KOPT-K1 (cell line): ENCODE measurements at regions not wholly inside any gene's neighbourhood (a gene's known extent, or its start where the extent isn't known, plus 50 kb on each side); places are given as distances from the start of the nearest gene placed in this dataset.
"Not testable (repeated sequence)": the region's sequence is repeated elsewhere in the genome, so short reads cannot be mapped to it uniquely, and the experiment has no call there.

ENCODE experiments used
- H3K27ac ChIP-seq: fragments of 200-600 bp; sonication (generic); 2 replicates; pipeline ENCODE4 v1.5.1; 2016; ENCODE audit warnings: antibody characterized with exemption, mild to moderate bottlenecking, low read depth, low read length; ENCODE audit not compliant: poor library complexity, severe bottlenecking
- H3K36me3 ChIP-seq: fragments of 200-600 bp; sonication (generic); 2 replicates; pipeline ENCODE4 v1.5.1; 2017; ENCODE audit warnings: antibody characterized with exemption, mild to moderate bottlenecking, low read length, moderate library complexity; ENCODE audit not compliant: insufficient read depth
- H3K9me3 ChIP-seq: fragments of 200-600 bp; sonication (generic); 2 replicates; pipeline ENCODE4 v1.5.1; 2017; ENCODE audit warnings: antibody characterized with exemption, low read length, mild to moderate bottlenecking; ENCODE audit not compliant: insufficient read depth, poor library complexity, severe bottlenecking

GRCh38 chr2:40020997-40021396, 241.9 kb upstream of the THUMPD2 start:
- H3K9me3 ChIP-seq, result peaks cover 55% of the 10 kb centered on the region
- no peak overlapping the region for H3K27ac ChIP-seq
- H3K36me3 ChIP-seq, result no peaks in the 10 kb centered on the region

GRCh38 chr2:40016151-40016885, 237.3 kb upstream of the THUMPD2 start:
- Histone ChIP-seq H3K9me3 (peaks cover 32% of the 10 kb centered on the region), H3K36me3 (no peaks in the 10 kb centered on the region), H3K27ac (no peak overlapping the region)

- H3K36me3 ChIP-seq, H3K9me3 ChIP-seq, H3K27ac ChIP-seq: not testable (repeated sequence)
Measured at GRCh38 chr2:40013962-40014361, 234.9 kb upstream of the THUMPD2 start.

- Histone ChIP-seq H3K9me3 (peaks cover 3% of the 10 kb centered on the region), H3K27ac (no peak overlapping the region), H3K36me3 (no peaks in the 10 kb centered on the region)
Measured at GRCh38 chr2:40004336-40004735, 225.3 kb upstream of the THUMPD2 start.

- H3K36me3 ChIP-seq, result no peaks in the 10 kb centered on the region
- no peak overlapping the region for H3K27ac ChIP-seq
- H3K9me3 ChIP-seq, result peaks cover 3% of the 10 kb centered on the region
Measured at GRCh38 chr2:40002339-40002738, 223.3 kb upstream of the THUMPD2 start.

- no peaks in the 10 kb centered on the region for H3K36me3 ChIP-seq
- peaks cover 3% of the 10 kb centered on the region for H3K9me3 ChIP-seq
- no peak overlapping the region for H3K27ac ChIP-seq
Measured at GRCh38 chr2:39999864-40000263, 220.8 kb upstream of the THUMPD2 start.

GRCh38 chr2:39998617-39999016, 219.6 kb upstream of the THUMPD2 start:
- H3K36me3 ChIP-seq, result no peaks in the 10 kb centered on the region
- H3K27ac ChIP-seq, result no peak overlapping the region
- peaks cover 3% of the 10 kb centered on the region for H3K9me3 ChIP-seq

GRCh38 chr2:39996653-39997080, 217.6 kb upstream of the THUMPD2 start:
- Histone ChIP-seq H3K27ac (no peak overlapping the region), H3K36me3 (no peaks in the 10 kb centered on the region), H3K9me3 (peaks cover 2% of the 10 kb centered on the region)

GRCh38 chr2:39995005-39995737, 216.1 kb upstream of the THUMPD2 start:
- Histone ChIP-seq H3K27ac (no peak overlapping the region), H3K36me3 (no peaks in the 10 kb centered on the region), H3K9me3 (no peaks in the 10 kb centered on the region)

- Histone ChIP-seq H3K36me3 (no peaks in the 10 kb centered on the region), H3K9me3 (no peaks in the 10 kb centered on the region), H3K27ac (no peak overlapping the region)
Measured at GRCh38 chr2:39994151-39994550, 215.1 kb upstream of the THUMPD2 start.

GRCh38 chr2:39991298-39991697, 212.2 kb upstream of the THUMPD2 start:
- H3K36me3 ChIP-seq, result no peaks in the 10 kb centered on the region

GRCh38 chr2:39990335-39990900, 211.4 kb upstream of the THUMPD2 start:
- H3K9me3 ChIP-seq, result no peaks in the 10 kb centered on the region
- no peak overlapping the region for H3K27ac ChIP-seq
- H3K36me3 ChIP-seq, result no peaks in the 10 kb centered on the region

More at GRCh38 chr2:39991298-39991697, 212.2 kb upstream of the THUMPD2 start:
- no peaks in the 10 kb centered on the region for H3K9me3 ChIP-seq
- H3K27ac ChIP-seq, result no peak overlapping the region

- Histone ChIP-seq H3K27ac (no peak overlapping the region), H3K9me3 (no peaks in the 10 kb centered on the region), H3K36me3 (no peaks in the 10 kb centered on the region)
Measured at GRCh38 chr2:39989888-39990287, 210.8 kb upstream of the THUMPD2 start.

- Histone ChIP-seq H3K36me3 (no peaks in the 10 kb centered on the region), H3K27ac (no peak overlapping the region)
Measured at GRCh38 chr2:39981883-39982311, 202.8 kb upstream of the THUMPD2 start.

GRCh38 chr2:39975476-39976020, 196.5 kb upstream of the THUMPD2 start:
- Histone ChIP-seq H3K36me3 (no peaks in the 10 kb centered on the region), H3K9me3 (peaks cover 53% of the 10 kb centered on the region), H3K27ac (no peak overlapping the region)

More at GRCh38 chr2:39981883-39982311, 202.8 kb upstream of the THUMPD2 start:
- H3K9me3 ChIP-seq, result peaks cover 37% of the 10 kb centered on the region
